GM12801 (cell line): ENCODE measurements at regions not wholly inside any gene's neighbourhood (a gene's known extent, or its start where the extent isn't known, plus 50 kb on each side); places are given as distances from the start of the nearest gene placed in this dataset.

Experiments used
- CTCF ChIP-seq: IDR thresholded peaks from one replicate; pipeline ENCODE4 v1.5.1; 2011; ENCODE audit warnings: control low read depth; ENCODE audit not compliant: insufficient read length; ENCODE audit errors: extremely low read depth

GRCh38 chr2:160791884-160792283, 298.3 kb upstream of the RBMS1 start:
- no peak for TF ChIP-seq CTCF

- no peak for TF ChIP-seq CTCF
These were observed 299.2 kb upstream of the RBMS1 start for GRCh38 chr2:160792837-160793236.

- no peak for TF ChIP-seq CTCF
These were observed 301.3 kb upstream of the RBMS1 start for GRCh38 chr2:160794926-160795325.

GRCh38 chr2:160803881-160804280, 310.3 kb upstream of the RBMS1 start:
- no peak for TF ChIP-seq CTCF

GRCh38 chr2:160810406-160810805, 316.8 kb upstream of the RBMS1 start:
- no peak for TF ChIP-seq CTCF

GRCh38 chr2:160812830-160813505, 319.4 kb upstream of the RBMS1 start:
- TF ChIP-seq CTCF, result no peak

GRCh38 chr2:160813506-160813858, 319.9 kb upstream of the RBMS1 start:
- TF ChIP-seq CTCF, result no peak
